Stimulated activated CD4-positive, alpha-beta T cell treated with anti-CD3 and anti-CD28 coated beads, TNF-alpha, amount 100 ng/mL, for 1 hour (primary cell): ENCODE measurements at regions not wholly inside any gene's neighbourhood (a gene's known extent, or its start where the extent isn't known, plus 50 kb on each side); places are given as distances from the start of the nearest gene placed in this dataset.

Experiments
- DNase-seq, 3 donors: peaks; one replicate each; pipeline ENCODE4 v3.0.0-alpha.2; 2020; ENCODE audit warnings: low read depth in 3 of 3, low spot score in 1 of 3

DNA sequence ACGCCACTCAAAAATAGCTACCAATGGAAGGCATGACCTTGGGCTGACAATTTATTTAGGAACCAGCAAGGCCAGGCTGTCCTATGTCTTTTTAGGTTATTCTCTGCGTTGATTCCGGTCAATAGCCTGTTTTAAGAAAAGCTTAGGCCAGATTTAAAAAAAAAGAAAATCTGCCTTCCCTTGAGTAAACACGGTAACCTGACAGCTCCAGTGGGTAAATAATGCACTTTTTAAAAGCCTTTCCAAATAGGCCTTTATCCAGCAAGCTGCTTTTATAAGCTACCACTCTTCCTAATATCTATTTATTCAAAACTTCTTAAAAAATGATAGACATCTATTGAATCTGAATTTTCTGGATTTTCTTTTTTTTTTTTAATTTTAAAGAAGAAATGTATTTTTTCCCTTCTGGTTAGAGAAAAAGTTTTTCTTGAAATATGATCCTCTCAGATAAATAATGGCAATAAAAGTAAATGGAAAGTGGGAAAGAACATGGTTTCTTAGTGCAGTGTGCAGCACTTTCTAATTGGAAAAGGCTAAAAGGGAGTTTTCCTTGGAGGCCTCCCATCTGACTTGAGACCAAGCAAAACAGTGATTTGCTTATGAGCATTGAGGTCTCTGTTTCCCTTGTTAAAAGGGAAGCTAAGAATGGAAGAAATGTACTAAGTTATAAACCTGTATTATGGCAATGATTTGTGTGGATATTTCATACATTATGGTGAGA, 281.0 kb upstream of the RUNX1 start:
- no peak for DNase-seq

DNA sequence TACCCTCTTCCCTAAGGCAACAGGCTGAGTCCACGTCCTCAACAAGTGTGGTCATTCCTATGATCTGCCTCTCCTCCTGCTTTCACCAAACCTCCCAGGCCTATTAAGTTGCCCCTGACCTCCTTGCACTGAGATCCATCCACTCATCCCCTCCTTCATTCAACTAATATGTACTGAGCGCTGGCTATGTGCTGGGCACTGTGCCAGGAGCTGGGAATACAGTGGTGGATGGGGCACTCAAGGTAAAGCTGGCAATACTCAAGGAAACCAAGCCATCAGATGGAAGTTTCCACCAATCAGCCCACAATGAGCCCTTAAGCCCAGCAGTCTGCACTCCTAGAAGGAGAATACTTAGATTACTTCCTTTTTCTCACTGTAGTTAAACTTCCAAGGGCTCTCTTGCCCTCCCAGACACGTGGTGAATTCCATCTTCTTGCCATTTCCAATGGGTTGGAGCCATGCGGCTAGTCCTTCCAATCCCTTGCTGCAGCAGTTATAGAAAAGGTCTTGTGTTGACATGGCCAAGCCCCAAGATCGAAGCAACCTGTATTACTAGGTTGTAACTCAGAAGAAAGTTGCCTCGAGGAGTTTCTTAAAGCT, 279.9 kb upstream of the RUNX1 start:
- no peak for DNase-seq

DNA sequence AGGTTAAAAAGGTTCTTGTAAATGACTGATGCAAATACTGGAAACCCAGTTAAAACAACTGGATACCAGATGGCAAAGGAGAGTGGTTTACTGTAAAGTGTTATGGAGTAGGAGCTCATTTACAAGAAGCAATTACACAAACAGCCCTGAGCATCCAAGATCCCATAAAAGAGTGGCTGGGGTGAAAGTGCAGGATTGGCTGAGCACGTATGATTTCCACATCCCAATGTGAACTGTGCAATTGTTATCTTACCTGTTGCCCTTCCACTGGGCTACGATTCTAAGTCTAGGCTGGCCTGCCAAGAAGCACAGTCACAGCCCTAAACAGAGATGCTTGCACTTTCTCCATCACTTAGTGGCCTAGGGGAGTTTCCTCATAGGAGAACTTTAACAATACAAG, 277.6 kb upstream of the RUNX1 start:
- no peak for DNase-seq

DNA sequence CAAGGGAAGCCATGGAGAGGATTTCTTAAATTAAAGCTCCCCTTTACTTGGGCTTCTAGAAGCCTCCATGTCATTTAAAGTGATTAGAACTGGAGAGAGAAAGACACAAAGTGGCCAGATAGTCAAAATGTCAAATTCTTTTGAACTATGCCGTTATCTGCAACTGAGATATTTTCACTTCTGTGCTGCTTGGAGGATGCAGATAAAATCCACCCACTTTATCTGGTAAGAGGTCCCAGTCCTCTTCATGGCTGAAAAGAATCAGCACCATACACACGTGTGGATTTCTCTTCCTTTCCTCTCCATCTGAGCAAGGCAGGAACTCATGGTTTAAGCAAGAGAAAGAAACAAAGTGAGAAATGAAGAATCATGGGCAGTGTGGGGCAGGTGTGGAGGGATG, 276.9 kb upstream of the RUNX1 start:
- DNase-seq = no peak

DNA sequence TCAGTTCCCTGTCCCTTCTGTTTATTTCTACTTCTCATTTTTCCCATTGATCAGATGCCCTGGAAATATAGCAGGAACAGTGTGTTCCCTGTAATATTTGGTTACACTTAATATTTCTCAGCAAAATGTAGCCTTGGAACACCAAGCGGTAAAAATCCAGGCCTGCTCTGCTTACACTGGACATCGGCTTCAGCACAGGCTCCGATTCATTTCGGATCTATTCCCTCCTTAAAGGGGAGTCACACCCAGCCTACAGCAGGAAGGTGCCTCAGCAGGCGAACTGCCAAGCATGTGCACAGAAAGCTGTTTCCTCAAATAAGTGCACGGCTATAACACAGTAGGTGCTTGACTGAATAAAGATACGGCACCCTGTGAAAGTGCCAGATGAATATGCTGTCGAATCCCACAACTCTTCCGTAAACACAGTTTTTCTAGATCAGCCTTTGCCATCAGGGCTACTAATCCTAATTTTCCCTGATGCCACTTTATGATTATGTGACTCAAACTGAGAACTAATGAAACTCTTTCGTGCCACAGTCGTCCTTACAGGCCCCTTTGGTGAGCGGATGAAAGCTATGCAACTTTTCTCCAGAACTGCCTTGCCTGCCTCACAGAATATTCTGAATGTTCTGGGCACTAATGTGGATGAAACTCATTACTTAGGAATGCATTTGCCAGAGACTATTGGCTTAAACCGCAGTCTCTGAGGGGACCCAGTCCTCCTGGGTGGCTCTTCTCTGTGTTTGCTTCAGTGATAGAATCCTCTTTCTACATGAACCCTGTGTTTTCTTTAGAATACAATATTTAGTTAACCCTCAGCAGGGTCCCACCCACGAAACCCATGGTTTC, 275.5 kb upstream of the RUNX1 start:
- no peak for DNase-seq

DNA sequence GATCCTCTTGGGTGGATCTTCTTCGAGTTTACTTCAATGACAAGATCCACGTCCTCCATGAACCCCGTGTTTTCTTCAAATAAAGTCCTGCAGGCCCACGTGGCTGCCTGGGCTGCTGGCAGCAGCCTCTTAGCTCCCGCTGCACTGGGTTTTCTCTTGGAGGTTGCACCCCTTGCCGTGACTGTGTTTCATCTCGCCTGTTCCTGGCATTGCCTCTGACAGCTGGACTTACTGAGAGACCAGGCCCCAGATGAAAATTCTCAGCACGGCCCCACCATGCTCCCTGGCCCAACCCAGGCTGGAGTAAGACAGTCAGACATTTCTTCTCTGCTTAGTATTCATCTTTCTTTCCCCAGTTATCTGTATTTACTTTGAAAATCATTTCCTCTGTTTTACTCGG, 274.8 kb upstream of the RUNX1 start:
- no peak for DNase-seq

DNA sequence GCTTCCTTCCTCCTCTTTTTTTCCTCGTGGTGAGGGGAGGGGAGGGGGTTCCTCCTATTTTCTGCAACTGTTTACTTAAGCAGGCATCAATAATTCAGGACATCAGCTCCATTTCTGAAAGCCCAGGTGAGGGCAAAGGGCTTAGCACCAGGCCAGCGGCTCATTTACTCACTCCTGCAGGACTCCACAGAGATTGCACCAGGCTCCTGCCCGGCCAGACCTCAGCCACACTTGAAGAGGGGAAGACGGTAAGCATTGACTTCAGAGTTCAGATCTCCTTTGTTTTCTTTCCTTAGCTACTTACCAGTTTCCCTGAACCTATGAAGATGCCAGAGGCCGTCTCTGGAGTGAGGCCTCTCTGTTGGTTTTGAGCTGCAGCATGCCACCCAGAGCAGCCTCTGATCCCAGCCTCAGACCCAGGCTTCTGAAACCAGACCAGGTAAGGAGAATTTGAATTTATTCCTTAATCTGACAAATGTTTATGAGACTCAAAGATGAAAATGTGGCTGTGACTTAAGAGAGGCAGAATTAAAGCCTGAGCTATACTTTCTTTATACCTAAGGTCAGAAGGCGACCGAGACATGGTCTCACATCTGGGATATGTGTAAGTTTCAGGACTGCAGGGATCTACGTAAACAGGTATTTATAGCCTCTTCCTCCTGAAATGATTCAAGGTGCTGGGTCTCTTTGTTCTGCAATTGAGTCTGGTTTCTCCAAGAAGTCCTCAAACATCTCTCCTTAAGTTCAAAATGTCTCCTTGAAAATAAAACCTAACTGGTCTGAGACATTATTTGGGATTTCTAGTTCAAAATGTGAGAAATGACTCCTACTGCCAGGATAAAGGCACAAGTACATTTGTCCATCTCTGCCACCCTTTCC, 272.5 kb upstream of the RUNX1 start:
- DNase-seq = no peak

DNA sequence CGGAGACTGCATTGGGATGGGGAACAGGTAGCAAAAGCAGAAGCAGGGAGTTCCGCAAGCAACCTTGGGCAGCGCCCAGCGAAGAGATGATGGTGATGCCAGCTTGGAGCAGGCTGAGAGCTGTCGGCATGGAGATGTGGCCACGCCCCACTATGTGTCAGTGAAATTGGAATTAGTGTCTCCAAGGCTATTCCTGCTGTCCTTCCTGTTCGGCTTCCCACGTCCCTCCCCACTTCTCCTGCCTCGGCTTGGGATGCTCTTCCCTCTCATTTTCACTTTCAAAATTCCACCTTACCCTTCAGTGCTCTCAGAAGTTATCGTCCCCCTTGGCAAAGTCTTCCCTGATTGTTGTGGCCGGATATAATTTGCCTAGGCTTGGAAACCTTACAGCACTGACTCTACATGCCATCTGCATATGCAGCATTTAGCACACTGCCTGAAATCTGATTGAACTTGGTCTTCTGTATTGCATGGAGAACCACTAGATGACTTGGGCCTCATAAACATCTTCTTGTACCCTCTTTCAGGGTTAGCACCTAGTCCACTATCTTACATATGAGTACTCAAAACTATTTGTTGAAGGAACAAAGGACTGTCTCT, 270.7 kb upstream of the RUNX1 start:
- DNase-seq = no peak

DNA sequence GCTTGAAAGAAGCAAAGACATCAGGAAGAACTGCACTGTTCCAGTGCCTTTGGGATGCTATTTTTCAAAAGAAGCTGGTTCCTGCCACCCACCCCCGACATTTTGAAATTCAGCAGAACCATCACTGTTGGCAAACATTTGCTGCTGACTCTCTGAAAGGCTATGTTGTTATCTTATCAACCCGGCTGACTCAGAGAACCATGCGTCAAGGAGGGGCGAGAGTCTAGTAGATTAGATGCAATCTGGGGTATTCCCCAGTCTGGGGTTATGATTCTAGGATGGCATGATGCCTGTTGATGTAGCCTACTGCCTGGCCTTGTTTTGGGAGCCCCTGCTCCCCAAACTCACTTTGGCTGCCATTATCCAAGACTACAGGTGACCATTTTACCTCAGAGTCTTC, 267.8 kb upstream of the RUNX1 start:
- DNase-seq = no peak

DNA sequence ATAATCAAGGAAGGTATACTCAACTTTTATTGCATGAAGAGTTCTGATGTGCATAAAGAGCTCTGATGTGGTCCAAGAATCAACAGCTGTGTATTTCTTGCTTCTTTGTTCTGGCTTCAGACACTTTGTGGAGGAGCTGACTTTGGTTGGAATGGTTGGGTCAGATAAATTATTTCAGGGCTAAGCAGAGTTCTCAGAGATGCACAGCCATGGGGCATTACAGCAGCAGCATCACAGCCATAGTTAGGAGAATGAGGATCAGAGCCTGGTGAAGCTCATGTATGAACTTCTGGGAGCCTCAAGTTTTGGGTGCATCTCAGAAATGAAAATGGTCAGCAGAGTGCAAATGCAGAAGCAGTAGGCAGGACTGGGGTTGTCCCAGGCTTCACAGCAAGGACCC, 267.4 kb upstream of the RUNX1 start:
- DNase-seq = no peak

DNA sequence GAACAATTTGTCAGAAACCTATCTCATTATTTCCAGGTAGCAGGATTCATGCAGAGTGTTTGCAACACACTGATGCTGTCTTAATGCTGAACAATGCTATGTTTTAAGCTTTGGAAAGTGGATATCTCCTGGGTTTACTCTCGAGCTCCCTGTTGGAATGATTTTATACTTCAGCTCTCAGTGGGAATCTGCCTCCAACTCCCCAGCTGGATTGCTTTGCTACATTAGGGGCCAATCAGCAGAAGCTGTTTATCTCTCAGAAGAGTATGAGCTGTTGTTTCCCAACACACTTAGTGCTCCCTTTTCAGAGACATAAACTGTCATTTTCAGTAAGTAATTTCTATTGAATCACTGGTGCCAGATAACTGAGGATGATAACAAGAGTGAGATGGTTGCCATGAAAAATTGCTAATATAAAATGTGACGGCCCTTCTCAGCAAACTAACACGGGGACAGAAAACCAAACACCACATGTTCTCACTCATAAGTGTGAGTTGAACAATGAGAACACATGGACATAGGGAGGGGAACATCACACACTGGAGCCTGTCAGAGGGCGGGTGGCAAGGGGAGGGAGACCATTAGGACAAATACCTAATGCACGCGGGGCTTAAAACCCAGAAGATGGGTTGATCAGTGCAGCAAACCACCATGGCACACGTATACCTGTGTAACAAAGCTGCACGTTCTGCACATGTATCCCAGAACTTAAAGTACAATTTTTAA, 265.9 kb upstream of the RUNX1 start:
- no peak for DNase-seq

DNA sequence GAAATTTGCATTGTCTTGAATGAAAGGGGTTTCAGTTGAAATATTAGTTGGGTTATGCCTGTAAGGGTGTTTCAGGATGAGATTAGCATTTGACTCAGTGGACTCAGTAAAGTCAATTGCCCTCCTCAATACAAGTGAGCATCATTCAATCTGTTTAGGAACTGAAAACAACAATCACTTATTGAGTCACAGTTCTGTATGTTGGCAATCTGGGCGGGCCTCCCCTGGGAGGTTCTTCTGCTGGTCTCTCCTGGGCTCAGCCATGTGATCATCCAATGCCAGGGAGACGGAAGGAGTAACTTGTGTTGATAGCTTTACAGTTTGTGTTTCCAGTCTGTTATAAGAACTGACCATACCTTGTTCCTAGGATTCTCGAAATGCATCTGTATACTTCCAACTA, 262.9 kb upstream of the RUNX1 start:
- no peak for DNase-seq

DNA sequence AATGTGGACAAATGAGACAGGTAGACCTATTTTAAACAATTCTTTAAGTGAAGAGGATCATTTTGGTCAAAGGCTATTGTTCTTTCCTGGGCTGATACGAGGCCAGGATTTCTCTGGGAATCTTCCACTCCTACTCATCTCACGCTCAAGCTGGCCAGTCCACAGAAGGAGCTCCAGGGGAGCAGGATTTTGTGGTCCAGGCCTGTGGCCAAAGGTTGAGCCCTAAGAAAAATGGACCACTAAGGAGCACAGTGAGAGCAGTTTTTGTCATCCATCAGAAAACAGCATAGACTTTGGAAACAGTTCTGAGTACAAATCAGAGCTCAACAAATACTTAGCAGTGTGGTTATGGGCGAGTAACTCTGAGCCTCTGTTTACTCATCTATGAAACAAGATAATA, 260.2 kb upstream of the RUNX1 start:
- DNase-seq = no peak

DNA sequence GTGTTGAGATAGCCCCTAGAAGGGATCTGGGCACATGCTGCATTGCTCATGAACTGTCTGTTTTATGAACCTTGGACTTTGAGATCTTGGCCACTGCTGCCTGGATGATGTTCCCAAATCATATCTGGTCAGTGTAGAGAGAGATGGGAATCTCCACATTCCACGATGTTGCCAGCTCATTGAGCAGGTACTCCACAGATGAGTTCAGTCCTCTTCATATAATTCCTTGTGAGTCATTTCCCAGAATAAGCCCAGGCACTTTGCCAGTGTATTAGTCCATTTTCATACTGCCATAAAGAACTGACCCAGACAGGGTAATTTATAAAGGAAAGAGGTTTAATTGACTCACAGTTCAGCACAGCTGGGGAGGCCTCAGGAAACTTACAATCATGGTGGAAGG, 254.0 kb upstream of the RUNX1 start:
- DNase-seq = no peak

DNA sequence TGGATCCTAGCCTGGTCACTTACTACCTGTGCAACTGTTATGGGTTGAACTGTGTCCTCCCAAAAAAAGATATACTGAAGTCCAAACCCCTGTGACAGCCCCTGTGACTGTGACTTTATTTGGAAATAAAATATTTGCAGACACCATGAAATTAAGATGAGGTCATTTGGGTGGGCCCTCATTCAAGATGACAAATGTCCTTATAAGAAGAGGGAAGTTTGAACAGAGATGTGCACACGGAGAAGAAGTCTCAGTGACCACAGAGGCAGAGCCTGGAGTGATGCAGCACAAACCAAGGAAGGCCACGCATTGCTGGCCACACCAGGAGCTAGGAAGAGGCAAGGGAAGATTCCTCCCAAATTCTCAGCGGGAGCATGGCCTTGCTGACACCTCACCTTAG, 249.7 kb upstream of the RUNX1 start:
- no peak for DNase-seq

DNA sequence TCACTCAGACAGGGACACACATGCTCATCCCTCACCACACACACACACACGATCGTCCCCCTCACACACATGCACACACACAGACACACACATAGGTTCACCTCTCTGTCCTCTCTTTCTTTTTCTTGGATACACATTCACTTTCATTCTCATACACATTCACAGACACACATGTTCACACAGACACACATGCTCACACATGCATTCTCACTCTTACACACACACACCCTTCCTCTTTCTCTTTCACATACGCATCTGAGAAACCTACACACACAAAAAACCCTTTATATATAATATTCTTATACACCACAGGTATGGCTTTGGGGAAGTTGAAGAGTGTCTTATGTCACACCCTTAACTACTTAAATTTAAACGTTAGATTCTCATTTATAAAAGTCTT, 248.6 kb upstream of the RUNX1 start:
- DNase-seq = no peak

DNA sequence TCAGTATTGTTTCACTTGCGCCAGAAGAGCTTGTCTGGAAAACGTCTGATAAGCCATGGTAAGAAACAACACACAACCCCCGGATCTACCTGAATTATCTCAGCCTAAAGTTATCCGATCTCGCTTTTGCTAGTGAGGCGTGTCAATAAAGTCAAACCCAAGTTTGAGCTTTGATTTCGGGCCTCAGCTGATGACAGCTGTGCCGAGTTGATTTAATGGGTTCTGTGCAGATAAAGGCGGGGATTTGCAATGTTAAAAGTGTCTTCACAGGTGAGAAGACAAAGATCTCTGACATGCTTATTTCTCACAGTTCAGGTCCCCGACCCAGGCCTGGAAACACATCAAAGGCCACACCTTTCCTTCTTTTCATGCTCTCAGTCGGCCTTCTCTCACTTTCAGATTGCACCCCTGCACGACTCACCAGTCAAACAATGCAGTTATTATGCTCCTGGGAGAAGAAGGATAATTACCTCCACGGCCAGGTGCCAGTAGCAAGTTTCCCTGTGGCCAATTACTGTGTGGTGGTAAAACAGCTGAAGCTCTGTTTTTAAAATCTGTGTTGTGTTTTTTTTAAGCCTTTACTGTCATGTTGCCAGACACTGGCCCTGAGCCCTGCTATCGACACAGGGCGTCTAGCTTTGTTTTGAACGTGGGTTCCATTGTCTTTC, 245.3 kb upstream of the RUNX1 start:
- no peak for DNase-seq

DNA sequence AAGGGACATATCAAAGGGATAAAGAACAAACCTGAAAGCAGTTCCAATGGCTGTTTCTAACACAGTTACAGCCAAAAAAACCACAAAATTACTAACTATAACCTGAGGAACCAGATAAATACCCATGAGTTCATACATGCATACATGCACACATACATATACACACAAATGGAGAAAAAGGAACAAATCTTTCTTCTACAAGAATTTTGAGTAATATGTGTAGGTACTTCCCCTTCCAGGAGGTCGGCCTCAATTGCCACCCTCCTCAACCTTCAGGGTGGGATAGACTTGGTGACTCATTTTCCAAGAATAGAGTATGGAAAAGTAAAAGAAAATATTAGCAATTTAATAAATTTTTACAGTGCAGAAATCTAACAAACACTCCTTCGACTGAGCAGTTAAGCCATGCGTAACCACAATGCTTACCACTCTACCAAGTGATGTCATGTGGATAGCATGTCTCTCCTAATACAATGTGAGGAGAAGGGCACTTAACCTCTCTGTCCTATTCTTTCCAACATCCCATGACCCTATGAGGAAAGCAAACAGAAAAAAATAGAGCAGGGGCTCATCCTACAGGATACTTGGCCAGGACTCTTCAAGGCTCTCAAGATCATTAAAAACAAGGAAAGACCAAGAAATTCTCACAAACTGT, 243.0 kb upstream of the RUNX1 start:
- DNase-seq = no peak

DNA sequence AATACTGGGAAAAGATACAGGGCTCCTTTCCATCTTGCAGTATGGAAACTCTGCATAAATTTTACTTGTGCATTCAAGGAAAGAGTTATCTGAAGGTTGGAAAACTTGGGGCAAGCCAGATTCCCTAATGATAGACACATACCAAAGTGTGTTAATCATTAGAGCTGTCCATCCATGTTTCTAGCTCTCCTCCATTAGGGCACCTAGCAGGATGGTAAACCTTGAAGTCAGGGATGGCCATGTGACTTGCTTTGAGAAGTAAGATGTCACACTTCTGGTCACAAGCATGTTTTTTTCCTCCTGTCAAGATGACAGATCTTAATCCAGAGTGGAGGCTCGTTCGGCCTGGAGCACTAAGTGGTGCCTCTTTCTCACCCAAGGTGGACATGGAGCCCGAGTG, 241.9 kb upstream of the RUNX1 start:
- DNase-seq = no peak
